GM13976 (cell line): ENCODE measurements at regions not wholly inside any gene's neighbourhood (a gene's known extent, or its start where the extent isn't known, plus 50 kb on each side); places are given as distances from the start of the nearest gene placed in this dataset.

Experiments
- DNase-seq: peaks from one replicate; pipeline ENCODE4 v3.0.0; 2012; ENCODE audit warnings: low spot score
- CTCF ChIP-seq: IDR thresholded peaks from 2 replicates; pipeline ENCODE4 v1.5.1; 2012; ENCODE audit warnings: borderline replicate concordance, mild to moderate bottlenecking; ENCODE audit not compliant: insufficient read depth; ENCODE audit errors: extremely low read depth, missing control alignments, control extremely low read depth
- in situ Hi-C: fragments of 300-500 bp; cut with MboI; formaldehyde crosslinking; loops from one replicate; pipeline ENCODE4 v1.12.0; 2022; ENCODE audit warnings: low sequenced_read_pairs, mixed read lengths, inconsistent platforms; ENCODE audit not compliant: unreplicated experiment

- DNase-seq: no peak
- in situ Hi-C loops: no loop called here
- TF ChIP-seq CTCF: no peak
Measured at GRCh38 chr2:224187220-224187619, 148.1 kb upstream of the SERPINE2 start.

DNA sequence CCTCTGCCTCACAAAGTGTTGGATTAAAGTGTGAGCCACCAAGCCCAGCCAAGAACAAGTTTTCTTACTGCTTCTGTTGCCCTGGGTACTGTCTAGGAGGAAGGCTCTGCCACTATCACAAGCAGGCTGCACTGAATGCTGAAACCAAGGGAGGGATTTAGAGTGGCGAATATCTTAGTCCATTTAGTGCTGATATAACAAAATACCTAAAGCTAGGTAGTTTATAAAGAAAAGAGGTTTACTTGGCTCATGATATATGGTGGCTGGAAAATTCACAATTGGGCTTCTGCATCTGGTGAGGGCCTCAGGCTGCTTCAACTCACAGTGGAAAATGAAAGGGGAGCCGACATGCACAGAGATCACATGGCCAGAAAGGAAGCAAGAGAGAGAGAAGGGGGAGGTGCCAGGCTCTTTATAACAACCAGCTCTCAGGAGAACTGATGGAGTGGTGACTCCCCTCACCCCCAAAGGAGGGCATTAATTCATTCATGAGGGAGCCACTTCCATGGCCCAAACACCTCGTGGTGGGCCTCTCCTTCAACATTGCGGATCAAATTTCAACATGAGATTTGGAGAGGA lies 146.0 kb upstream of the SERPINE2 start:
- TF ChIP-seq CTCF: no peak
- in situ Hi-C loops: no loop called here
- no peak for DNase-seq

GRCh38 chr2:224183086-224183485 lies 144.0 kb upstream of the SERPINE2 start:
- in situ Hi-C loops: no loop called here
- TF ChIP-seq CTCF: no peak
- DNase-seq: no peak

DNA sequence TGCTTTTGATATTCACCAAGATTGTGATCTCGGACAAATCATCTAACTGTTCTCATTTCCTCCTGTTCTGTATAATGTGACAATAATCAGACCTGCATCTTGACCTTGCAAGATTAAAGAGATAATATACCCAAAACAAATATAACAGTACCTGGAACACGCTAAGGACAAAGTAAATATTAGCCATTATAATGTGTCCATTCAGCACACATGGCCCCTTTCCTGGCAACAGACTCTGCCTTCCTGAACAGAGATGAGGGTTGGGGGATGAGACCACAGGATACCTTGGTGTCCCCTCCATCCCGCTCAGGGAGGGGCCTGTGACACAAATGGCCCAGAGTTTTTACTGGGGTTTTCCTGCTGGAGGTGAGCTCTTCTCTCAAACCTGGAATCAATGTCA lies 143.4 kb upstream of the SERPINE2 start:
- TF ChIP-seq CTCF: no peak
- no peak for DNase-seq
- in situ Hi-C loops: no loop called here

- no peak for TF ChIP-seq CTCF
- no peak for DNase-seq
- in situ Hi-C loops: no loop called here
Measured at GRCh38 chr2:224181534-224182155, 142.6 kb upstream of the SERPINE2 start.

DNA sequence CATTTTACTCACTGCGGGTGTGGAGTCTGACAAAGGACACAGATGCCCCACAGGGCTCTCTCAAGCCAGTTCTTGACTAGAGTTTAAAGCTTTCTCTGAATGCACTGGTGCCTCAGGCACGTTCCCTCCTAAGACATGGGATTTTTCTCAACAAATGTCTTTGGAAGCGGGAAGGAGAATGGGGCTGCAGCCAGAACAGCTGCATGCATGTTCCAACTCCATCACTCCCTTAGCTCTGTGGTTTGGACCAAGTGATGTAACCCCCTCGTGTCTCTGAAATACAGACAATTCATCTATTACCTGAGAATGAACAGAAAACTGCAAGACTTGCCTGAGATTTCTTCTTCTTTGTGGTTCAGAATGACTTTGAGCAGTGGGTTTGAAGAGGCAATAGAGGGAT lies 141.7 kb upstream of the SERPINE2 start:
- TF ChIP-seq CTCF: no peak
- no peak for DNase-seq
- in situ Hi-C loops: no loop called here
